Activated naive CD4-positive, alpha-beta T cell treated with anti-CD3 and anti-CD28 coated beads, Interleukin-2, amount 50 U/mL, for 72 hours (primary cell): ENCODE measurements at regions not wholly inside any gene's neighbourhood (a gene's known extent, or its start where the extent isn't known, plus 50 kb on each side); places are given as distances from the start of the nearest gene placed in this dataset.

Source experiments
- ATAC-seq, 2 donors: fragments of 150-1000 bp; cut with Tn5 transposase; 2 replicates each; pipeline ENCODE4 v1.10.0; 2021; ENCODE audit warnings: mild to moderate bottlenecking in 2 of 2, moderate library complexity in 2 of 2
- DNase-seq, 2 donors: peaks; one replicate each; pipeline ENCODE4 v3.0.0; 2021 to 2022; ENCODE audit warnings: low spot score in 2 of 2
- H3K27ac Mint-ChIP-seq, 2 donors: one replicate each; pipeline ENCODE4 v1.8.0; 2022; ENCODE audit warnings: mild to moderate bottlenecking in 2 of 2, mixed read lengths in 2 of 2
- H3K36me3 Mint-ChIP-seq, 2 donors: one replicate each; pipeline ENCODE4 v1.8.0; 2022; ENCODE audit warnings: mixed read lengths in 2 of 2
- H3K9me3 Mint-ChIP-seq, 2 donors: one replicate each; pipeline ENCODE4 v1.8.0; 2022; ENCODE audit warnings: mixed read lengths in 2 of 2

- H3K27ac Mint-ChIP-seq = peak overlapping the region in 1 of 2 donors; percentile 12
- no peaks in the 10 kb centered on the region for H3K9me3 Mint-ChIP-seq
- ATAC-seq = no peak
Measured at GRCh38 chr3:184761976-184762375, 50.0 kb upstream of the VPS8 start.

More at GRCh38 chr3:184761976-184762375, 50.0 kb upstream of the VPS8 start:
- H3K36me3 Mint-ChIP-seq = no peaks in the 10 kb centered on the region
- no peak for DNase-seq
